ENCODE measurements at regions not wholly inside any gene's neighbourhood (a gene's known extent, or its start where the extent isn't known, plus 50 kb on each side); places are given as distances from the start of the nearest gene placed in this dataset.
"Not testable (repeated sequence)": the region's sequence is repeated elsewhere in the genome, so short reads cannot be mapped to it uniquely, and the experiment has no call there.

DNA sequence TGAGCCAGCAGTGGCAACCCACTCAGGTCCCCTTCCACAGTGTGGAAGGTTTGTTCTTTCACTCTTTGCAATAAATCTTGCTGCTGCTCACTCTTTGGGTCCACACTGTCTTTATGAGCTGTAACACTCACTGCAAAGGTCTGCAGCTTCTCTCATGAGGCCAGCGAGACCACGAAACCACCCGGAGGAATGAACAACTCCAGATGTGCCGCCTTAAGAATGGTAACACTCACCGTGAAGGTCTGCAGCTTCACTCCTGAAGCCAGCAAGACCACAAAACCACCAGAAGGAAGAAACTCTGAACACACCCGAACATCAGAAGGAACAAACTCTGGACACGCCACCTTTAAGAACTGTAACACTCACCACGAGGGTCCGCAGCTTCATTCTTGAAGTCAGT lies 174.9 kb downstream of the ADAM29 start:
- H2BK20ac ChIP-seq (ENCODE audit: low read length); H3K4ac ChIP-seq (replicated peaks; ENCODE audit: insufficient read length, low read depth, low read length); H3K36me3 ChIP-seq (ENCODE audit: control insufficient read depth in 2 of 4, insufficient read depth in 4 of 4, low read length in 3 of 4); FAIRE-seq; H3K18ac ChIP-seq (ENCODE audit: extremely low read depth, low read length); H3K79me1 ChIP-seq (ENCODE audit: low read depth, low read length); H3K23ac ChIP-seq (ENCODE audit: insufficient read length); POLR2A ChIA-PET (ENCODE audit: partially characterized antibody); H3K4me3 ChIP-seq (ENCODE audit: extremely low read depth in 1 of 4, insufficient read depth in 2 of 4, low read depth in 3 of 4, low read length in 4 of 4); H3K14ac ChIP-seq (ENCODE audit: insufficient read length); H2BK120ac ChIP-seq (replicated peaks; ENCODE audit: low read depth, low read length); H3K27me3 ChIP-seq (replicated peaks in 1 of 4; ENCODE audit: control insufficient read depth in 3 of 4, extremely low read depth in 1 of 4, insufficient read depth in 3 of 4, low read length in 3 of 4); H2AK5ac ChIP-seq (ENCODE audit: low read depth, low read length); H3K23me2 ChIP-seq (ENCODE audit: low read depth, low read length); H3K27ac ChIP-seq (ENCODE audit: low read depth, low read length); H3K9ac ChIP-seq (replicated peaks in 1 of 4; ENCODE audit: extremely low read depth in 1 of 4, low read depth in 3 of 4, low read length in 3 of 4); H3K79me2 ChIP-seq (ENCODE audit: control insufficient read depth in 1 of 2, insufficient read depth in 2 of 2, low read length in 2 of 2); H4K91ac ChIP-seq (replicated peaks; ENCODE audit: insufficient read length, low read length); H2AFZ ChIP-seq (ENCODE audit: low read length); H2BK12ac ChIP-seq (ENCODE audit: low read depth, low read length); H4K20me1 ChIP-seq (replicated peaks in 1 of 2; ENCODE audit: control insufficient read depth in 1 of 2, insufficient read depth in 2 of 2, low read length in 2 of 2); H3K56ac ChIP-seq (replicated peaks; ENCODE audit: insufficient read length, low read depth, low read length); H3K9me3 ChIP-seq (ENCODE audit: insufficient read depth in 2 of 2, low read depth in 1 of 2, low read length in 1 of 2); H2BK5ac ChIP-seq (ENCODE audit: low read depth, low read length); H3K4me1 ChIP-seq (replicated peaks in 1 of 4; ENCODE audit: control insufficient read depth in 3 of 4, insufficient read depth in 4 of 4, low read length in 3 of 4); H3K4me2 ChIP-seq (ENCODE audit: insufficient read depth in 1 of 2, low read depth in 2 of 2, low read length in 2 of 2); DNase-seq (ENCODE audit: low read depth in 1 of 2, low spot score in 2 of 2); H4K5ac ChIP-seq (ENCODE audit: insufficient read length, low read depth, low read length); H4K8ac ChIP-seq (ENCODE audit: extremely low read depth, insufficient read depth, low read length); H2BK15ac ChIP-seq (ENCODE audit: low read length): not testable (repeated sequence)
- WGBS, 2 experiments (ENCODE audit: extremely low coverage in 1 of 2, insufficient coverage in 1 of 2, insufficient read length in 1 of 2, insufficient replicate concordance in 2 of 2, low coverage in 1 of 2, low lambda C conversion rate in 2 of 2, missing lambda C conversion rate in 1 of 2): 96% methylated on average over 9 of the region's 9 CpGs; no CpG with 5 or more reads in 1 of the 2 experiments
- CTCF ChIA-PET (ENCODE audit: partially characterized antibody): interaction anchor here (0.9 kb wide), 1 partner anchor 305 kb away, joined by 3 read pairs; no protein-coding TSS in a partner anchor

Measured in H1 (cell line).